ENCODE measurements at regions not wholly inside any gene's neighbourhood (a gene's known extent, or its start where the extent isn't known, plus 50 kb on each side); places are given as distances from the start of the nearest gene placed in this dataset.

GRCh38 chr14:62347562-62348011 is 585.4 kb downstream of the SNAPC1 start:
- H3K4me1 Mint-ChIP-seq, result no peaks in the 10 kb centered on the region
- H3K27ac Mint-ChIP-seq, result no peak overlapping the region
- no peak overlapping the region for H3K27ac ChIP-seq (ENCODE audit: low read length)
- no peaks in the 10 kb centered on the region for H3K36me3 ChIP-seq (ENCODE audit: control insufficient read depth in 2 of 2, extremely low read depth in 1 of 2, insufficient read depth in 1 of 2, low read length in 1 of 2)
- H3K36me3 Mint-ChIP-seq, result no peaks in the 10 kb centered on the region
- ChIA-PET CTCF (no interaction called here), POLR2A (no interaction called here)
- H3K4me3 Mint-ChIP-seq, result no peak overlapping the region
- H3K4me3 ChIP-seq (ENCODE audit: control insufficient read depth in 1 of 2, extremely low read depth in 1 of 2, low read length in 1 of 2), result no peak overlapping the region
- 100% methylated on average over 3 of the region's 5 CpGs for WGBS (ENCODE audit: insufficient coverage)
- peaks cover 5 to 14% (median 10%) of the 10 kb centered on the region in 3 donors for H3K9me3 Mint-ChIP-seq
- no peaks in the 10 kb centered on the region for H3K27me3 ChIP-seq (replicated peaks in 1 of 2; ENCODE audit: control insufficient read depth in 2 of 2, extremely low read depth in 1 of 2, insufficient read depth in 2 of 2, low read length in 1 of 2)
- ATAC-seq (replicated peaks in 1 of 4) (no peak), DNase-seq (no peak)
- no peaks in the 10 kb centered on the region for H3K9me3 ChIP-seq
- H3K4me1 ChIP-seq (ENCODE audit: control insufficient read depth in 1 of 2, extremely low read depth in 1 of 2, insufficient read depth in 2 of 2, low read length in 2 of 2), result no peaks in the 10 kb centered on the region
- no peaks in the 10 kb centered on the region for H3K27me3 Mint-ChIP-seq

GRCh38 chr14:62357362-62357761 is 595.1 kb downstream of the SNAPC1 start:
- H3K9me3 ChIP-seq, result no peaks in the 10 kb centered on the region
- Mint-ChIP-seq H3K36me3 (no peaks in the 10 kb centered on the region), H3K27ac (no peak overlapping the region), H3K4me1 (no peaks in the 10 kb centered on the region), H3K27me3 (no peaks in the 10 kb centered on the region), H3K9me3 (peaks cover 7 to 38% (median 30%) of the 10 kb centered on the region in 3 donors), H3K4me3 (no peak overlapping the region)
- no peak for DNase-seq
- ChIA-PET POLR2A (no interaction called here), CTCF (no interaction called here)
- no peaks in the 10 kb centered on the region for H3K36me3 ChIP-seq (ENCODE audit: control insufficient read depth in 2 of 2, extremely low read depth in 1 of 2, insufficient read depth in 1 of 2, low read length in 1 of 2)
- no peak overlapping the region for H3K4me3 ChIP-seq (ENCODE audit: control insufficient read depth in 1 of 2, extremely low read depth in 1 of 2, low read length in 1 of 2)
- no peaks in the 10 kb centered on the region for H3K27me3 ChIP-seq (replicated peaks in 1 of 2; ENCODE audit: control insufficient read depth in 2 of 2, extremely low read depth in 1 of 2, insufficient read depth in 2 of 2, low read length in 1 of 2)
- no peak for ATAC-seq (replicated peaks in 1 of 4)
- no peaks in the 10 kb centered on the region for H3K4me1 ChIP-seq (ENCODE audit: control insufficient read depth in 1 of 2, extremely low read depth in 1 of 2, insufficient read depth in 2 of 2, low read length in 2 of 2)
- H3K27ac ChIP-seq (ENCODE audit: low read length), result no peak overlapping the region

DNA sequence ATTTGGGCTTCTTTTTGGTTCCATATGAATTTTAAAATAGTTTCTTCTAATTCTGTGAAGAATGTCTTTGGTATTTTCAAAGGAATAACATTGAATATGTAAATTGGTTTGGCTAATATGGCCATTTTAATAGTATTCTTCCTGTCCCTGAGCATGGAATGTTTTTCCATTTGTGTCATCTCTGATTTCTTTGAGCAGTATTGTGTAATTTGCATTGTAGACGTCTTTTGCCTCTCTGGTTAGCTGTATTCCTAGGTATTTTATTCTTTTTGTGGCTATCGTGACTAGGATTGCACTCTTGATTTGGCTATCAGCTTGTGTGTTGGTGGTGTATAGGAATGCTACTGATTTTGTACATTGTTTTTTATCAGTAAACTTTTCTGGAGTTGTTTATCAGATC is 601.9 kb downstream of the SNAPC1 start:
- Mint-ChIP-seq H3K4me3 (no peak overlapping the region), H3K36me3 (no peaks in the 10 kb centered on the region), H3K27ac (no peak overlapping the region), H3K9me3 (peaks cover 8 to 19% (median 12%) of the 10 kb centered on the region in 3 donors), H3K27me3 (peaks cover 2% of the 10 kb centered on the region in 2 donors), H3K4me1 (no peaks in the 10 kb centered on the region)
- H3K27ac ChIP-seq (ENCODE audit: low read length), result no peak overlapping the region
- H3K4me1 ChIP-seq (ENCODE audit: control insufficient read depth in 1 of 2, extremely low read depth in 1 of 2, insufficient read depth in 2 of 2, low read length in 2 of 2), result no peaks in the 10 kb centered on the region
- ATAC-seq (replicated peaks in 1 of 4), result no peak
- CTCF ChIA-PET, result no interaction called here
- peaks cover 0 to 3% of the 10 kb centered on the region in 2 experiments for H3K27me3 ChIP-seq (replicated peaks in 1 of 2; ENCODE audit: control insufficient read depth in 2 of 2, extremely low read depth in 1 of 2, insufficient read depth in 2 of 2, low read length in 1 of 2)
- no peak overlapping the region for H3K4me3 ChIP-seq (ENCODE audit: control insufficient read depth in 1 of 2, extremely low read depth in 1 of 2, low read length in 1 of 2)
- POLR2A ChIA-PET, result no interaction called here
- 63% methylated on average over 2 of the region's 2 CpGs for WGBS (ENCODE audit: insufficient coverage)
- H3K36me3 ChIP-seq (ENCODE audit: control insufficient read depth in 2 of 2, extremely low read depth in 1 of 2, insufficient read depth in 1 of 2, low read length in 1 of 2), result no peaks in the 10 kb centered on the region
- DNase-seq, result no peak
- no peaks in the 10 kb centered on the region for H3K9me3 ChIP-seq

DNA sequence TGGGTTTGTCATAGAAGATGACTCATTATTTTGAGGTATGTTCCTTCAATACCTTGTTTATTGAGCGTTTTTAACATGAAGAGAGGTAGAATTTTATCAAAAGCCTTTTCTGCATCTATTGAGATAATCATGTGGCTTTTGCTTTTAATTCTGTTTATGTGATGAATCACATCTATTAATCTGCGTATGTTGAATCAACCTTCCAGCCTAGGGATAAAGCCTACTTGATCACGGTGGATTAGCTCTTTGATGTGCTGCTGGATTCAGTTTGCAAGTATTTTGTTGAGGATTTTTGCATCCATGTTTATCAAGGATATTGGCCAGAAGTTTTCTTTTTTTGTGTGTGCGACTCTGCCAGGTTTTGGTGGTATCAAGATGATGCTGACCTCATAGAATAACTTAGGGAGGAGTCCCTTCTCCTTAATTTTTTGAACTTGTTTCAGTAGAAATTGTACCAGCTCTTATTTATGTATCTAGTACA is 602.6 kb downstream of the SNAPC1 start:
- no CpG with 5 or more reads among the region's 4 CpGs for WGBS (ENCODE audit: insufficient coverage)
- CTCF ChIA-PET, result no interaction called here
- H3K4me1 ChIP-seq (ENCODE audit: control insufficient read depth in 1 of 2, extremely low read depth in 1 of 2, insufficient read depth in 2 of 2, low read length in 2 of 2), result no peaks in the 10 kb centered on the region
- H3K9me3 ChIP-seq, result no peaks in the 10 kb centered on the region
- Mint-ChIP-seq H3K36me3 (no peaks in the 10 kb centered on the region), H3K4me1 (no peaks in the 10 kb centered on the region), H3K4me3 (no peak overlapping the region), H3K27me3 (peaks cover 2 to 4% of the 10 kb centered on the region in 2 donors), H3K27ac (no peak overlapping the region), H3K9me3 (peaks cover 4 to 19% (median 12%) of the 10 kb centered on the region in 3 donors)
- ATAC-seq (replicated peaks in 1 of 4), result no peak
- H3K27me3 ChIP-seq (replicated peaks in 1 of 2; ENCODE audit: control insufficient read depth in 2 of 2, extremely low read depth in 1 of 2, insufficient read depth in 2 of 2, low read length in 1 of 2), result peaks cover 0 to 3% of the 10 kb centered on the region in 2 experiments
- H3K27ac ChIP-seq (ENCODE audit: low read length), result no peak overlapping the region
- POLR2A ChIA-PET, result no interaction called here
- no peak for DNase-seq
- no peak overlapping the region for H3K4me3 ChIP-seq (ENCODE audit: control insufficient read depth in 1 of 2, extremely low read depth in 1 of 2, low read length in 1 of 2)
- no peaks in the 10 kb centered on the region for H3K36me3 ChIP-seq (ENCODE audit: control insufficient read depth in 2 of 2, extremely low read depth in 1 of 2, insufficient read depth in 1 of 2, low read length in 1 of 2)

GRCh38 chr14:62369919-62370560 is 607.8 kb downstream of the SNAPC1 start:
- Mint-ChIP-seq H3K9me3 (peaks cover 0 to 6% (median 5%) of the 10 kb centered on the region in 3 donors), H3K4me3 (no peak overlapping the region), H3K27ac (no peak overlapping the region), H3K4me1 (no peaks in the 10 kb centered on the region), H3K27me3 (peaks cover 2 to 4% of the 10 kb centered on the region in 2 donors), H3K36me3 (no peaks in the 10 kb centered on the region)
- ChIA-PET CTCF (no interaction called here), POLR2A (no interaction called here)
- ATAC-seq (replicated peaks in 1 of 4) (no peak), DNase-seq (no peak)
- no peak overlapping the region for H3K27ac ChIP-seq (ENCODE audit: low read length)
- peaks cover 0 to 3% of the 10 kb centered on the region in 2 experiments for H3K27me3 ChIP-seq (replicated peaks in 1 of 2; ENCODE audit: control insufficient read depth in 2 of 2, extremely low read depth in 1 of 2, insufficient read depth in 2 of 2, low read length in 1 of 2)
- no peaks in the 10 kb centered on the region for H3K9me3 ChIP-seq
- H3K4me3 ChIP-seq (ENCODE audit: control insufficient read depth in 1 of 2, extremely low read depth in 1 of 2, low read length in 1 of 2), result no peak overlapping the region
- no peaks in the 10 kb centered on the region for H3K36me3 ChIP-seq (ENCODE audit: control insufficient read depth in 2 of 2, extremely low read depth in 1 of 2, insufficient read depth in 1 of 2, low read length in 1 of 2)
- no peaks in the 10 kb centered on the region for H3K4me1 ChIP-seq (ENCODE audit: control insufficient read depth in 1 of 2, extremely low read depth in 1 of 2, insufficient read depth in 2 of 2, low read length in 2 of 2)

DNA sequence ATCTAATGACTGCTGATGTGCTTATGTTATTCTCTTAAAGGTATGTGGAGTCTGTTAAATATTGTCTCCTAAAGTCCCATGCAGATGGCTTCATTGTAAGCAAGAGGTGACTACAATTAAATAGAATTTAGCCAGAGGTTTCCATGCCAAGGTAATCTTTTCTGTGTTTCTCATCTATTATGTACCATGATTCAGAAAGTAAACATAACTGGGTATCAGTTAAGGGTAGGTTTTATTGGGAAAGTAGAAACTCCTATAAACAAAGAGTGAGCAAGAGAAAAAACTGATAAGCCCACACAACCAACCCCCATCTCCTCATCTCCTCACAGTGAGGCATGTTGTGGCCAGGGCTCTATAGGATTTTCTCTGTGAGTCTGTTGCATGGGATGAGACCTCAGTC is 611.7 kb downstream of the SNAPC1 start:
- CTCF ChIA-PET, result no interaction called here
- ATAC-seq (replicated peaks in 1 of 4), result no peak

DNA sequence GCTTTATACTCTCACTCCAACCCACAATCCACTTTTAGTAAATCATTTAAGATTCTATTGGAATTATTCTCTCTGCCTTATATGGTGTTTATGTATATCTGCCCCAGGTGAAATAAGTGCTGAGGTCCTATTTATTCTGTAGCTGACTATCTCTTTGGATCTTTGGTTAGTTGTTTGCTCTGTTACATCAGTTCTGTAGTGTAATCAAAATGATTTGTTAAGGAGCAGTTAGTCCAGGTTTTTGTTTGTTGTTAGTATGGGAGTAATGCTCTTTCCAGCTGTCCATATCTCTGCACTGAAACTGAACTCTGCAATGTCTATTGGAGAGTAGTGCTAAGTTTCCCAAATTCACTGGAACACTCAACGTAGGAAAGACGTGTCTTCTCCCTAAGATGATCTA is 615.8 kb downstream of the SNAPC1 start:
- Histone ChIP-seq H3K9me3 (no peaks in the 10 kb centered on the region), H3K27me3 (replicated peaks in 1 of 2; ENCODE audit: control insufficient read depth in 2 of 2, extremely low read depth in 1 of 2, insufficient read depth in 2 of 2, low read length in 1 of 2) (no peaks in the 10 kb centered on the region), H3K4me1 (ENCODE audit: control insufficient read depth in 1 of 2, extremely low read depth in 1 of 2, insufficient read depth in 2 of 2, low read length in 2 of 2) (no peaks in the 10 kb centered on the region), H3K27ac (ENCODE audit: low read length) (no peak overlapping the region), H3K36me3 (ENCODE audit: control insufficient read depth in 2 of 2, extremely low read depth in 1 of 2, insufficient read depth in 1 of 2, low read length in 1 of 2) (no peaks in the 10 kb centered on the region), H3K4me3 (ENCODE audit: control insufficient read depth in 1 of 2, extremely low read depth in 1 of 2, low read length in 1 of 2) (no peak overlapping the region)
- ATAC-seq (replicated peaks in 1 of 4) (no peak), DNase-seq (no peak)
- no peaks in the 10 kb centered on the region for H3K36me3 Mint-ChIP-seq
- H3K27ac Mint-ChIP-seq, result no peak overlapping the region
- CTCF ChIA-PET, result no interaction called here
- H3K4me1 Mint-ChIP-seq, result no peaks in the 10 kb centered on the region
- H3K4me3 Mint-ChIP-seq, result no peak overlapping the region
- H3K9me3 Mint-ChIP-seq, result peaks cover 5 to 16% (median 14%) of the 10 kb centered on the region in 3 donors
- POLR2A ChIA-PET, result no interaction called here
- peaks cover 0 to 5% of the 10 kb centered on the region in 2 donors for H3K27me3 Mint-ChIP-seq
- no CpG with 5 or more reads among the region's 2 CpGs for WGBS (ENCODE audit: insufficient coverage)

More for the DNA sequence above, 611.7 kb downstream of the SNAPC1 start:
- H3K4me3 ChIP-seq (ENCODE audit: control insufficient read depth in 1 of 2, extremely low read depth in 1 of 2, low read length in 1 of 2), result no peak overlapping the region
- H3K27me3 Mint-ChIP-seq, result peaks cover 0 to 9% of the 10 kb centered on the region in 2 donors
- H3K36me3 ChIP-seq (ENCODE audit: control insufficient read depth in 2 of 2, extremely low read depth in 1 of 2, insufficient read depth in 1 of 2, low read length in 1 of 2), result no peaks in the 10 kb centered on the region
- H3K27ac Mint-ChIP-seq, result no peak overlapping the region
- no peak overlapping the region for H3K4me3 Mint-ChIP-seq
- no peaks in the 10 kb centered on the region for H3K4me1 ChIP-seq (ENCODE audit: control insufficient read depth in 1 of 2, extremely low read depth in 1 of 2, insufficient read depth in 2 of 2, low read length in 2 of 2)
- POLR2A ChIA-PET, result no interaction called here
- H3K9me3 Mint-ChIP-seq, result peaks cover 5 to 16% (median 11%) of the 10 kb centered on the region in 3 donors
- H3K9me3 ChIP-seq, result no peaks in the 10 kb centered on the region
- DNase-seq, result no peak
- H3K27me3 ChIP-seq (replicated peaks in 1 of 2; ENCODE audit: control insufficient read depth in 2 of 2, extremely low read depth in 1 of 2, insufficient read depth in 2 of 2, low read length in 1 of 2), result no peaks in the 10 kb centered on the region
- H3K36me3 Mint-ChIP-seq, result no peaks in the 10 kb centered on the region
- H3K4me1 Mint-ChIP-seq, result no peaks in the 10 kb centered on the region
- no peak overlapping the region for H3K27ac ChIP-seq (ENCODE audit: low read length)
